GM21447 (cell line): ENCODE measurements at regions not wholly inside any gene's neighbourhood (a gene's known extent, or its start where the extent isn't known, plus 50 kb on each side); places are given as distances from the start of the nearest gene placed in this dataset.

Experiments
- ATAC-seq: cut with Tn5 transposase; IDR thresholded peaks from one replicate; pipeline ENCODE4 v1.9.1; 2021; ENCODE audit not compliant: unreplicated experiment

GRCh38 chr4:20352163-20352431 lies 100.4 kb downstream of the SLIT2 start:
- ATAC-seq: no peak

GRCh38 chr4:20353646-20354045 lies 101.9 kb downstream of the SLIT2 start:
- no peak for ATAC-seq

GRCh38 chr4:20354120-20354519 lies 102.4 kb downstream of the SLIT2 start:
- no peak for ATAC-seq

- no peak for ATAC-seq
Observed at GRCh38 chr4:20356565-20356964, 104.9 kb downstream of the SLIT2 start.

- ATAC-seq: no peak
Observed at GRCh38 chr4:20358110-20358509, 106.4 kb downstream of the SLIT2 start.

- no peak for ATAC-seq
Observed at GRCh38 chr4:20359692-20360091, 108.0 kb downstream of the SLIT2 start.

- no peak for ATAC-seq
Observed at GRCh38 chr4:20362148-20362547, 110.4 kb downstream of the SLIT2 start.

- no peak for ATAC-seq
Observed at GRCh38 chr4:20364969-20365368, 113.3 kb downstream of the SLIT2 start.

- no peak for ATAC-seq
Observed at GRCh38 chr4:20367446-20367845, 115.7 kb downstream of the SLIT2 start.

- ATAC-seq: no peak
Observed at GRCh38 chr4:20368926-20369325, 117.2 kb downstream of the SLIT2 start.

- no peak for ATAC-seq
Observed at GRCh38 chr4:20370274-20370673, 118.6 kb downstream of the SLIT2 start.

- no peak for ATAC-seq
Observed at GRCh38 chr4:20376070-20376469, 124.4 kb downstream of the SLIT2 start.

GRCh38 chr4:20378181-20378580 lies 126.5 kb downstream of the SLIT2 start:
- ATAC-seq: no peak

- no peak for ATAC-seq
Observed at GRCh38 chr4:20381005-20381404, 129.3 kb downstream of the SLIT2 start.

GRCh38 chr4:20383283-20383682 lies 131.6 kb downstream of the SLIT2 start:
- ATAC-seq: no peak

- ATAC-seq: no peak
Observed at GRCh38 chr4:20383969-20384368, 132.3 kb downstream of the SLIT2 start.

GRCh38 chr4:20384456-20384855 lies 132.8 kb downstream of the SLIT2 start:
- ATAC-seq: no peak

- no peak for ATAC-seq
Observed at GRCh38 chr4:20386001-20386740, 134.5 kb downstream of the SLIT2 start.

GRCh38 chr4:20386906-20387305 lies 135.2 kb downstream of the SLIT2 start:
- no peak for ATAC-seq

GRCh38 chr4:20391198-20391597 lies 139.5 kb downstream of the SLIT2 start:
- ATAC-seq: no peak

GRCh38 chr4:20391912-20392311 lies 140.2 kb downstream of the SLIT2 start:
- ATAC-seq: no peak

GRCh38 chr4:20393486-20394100 lies 141.9 kb downstream of the SLIT2 start:
- ATAC-seq: no peak

- no peak for ATAC-seq
Observed at GRCh38 chr4:20394512-20394911, 142.8 kb downstream of the SLIT2 start.
